ENCODE measurements at regions not wholly inside any gene's neighbourhood (a gene's known extent, or its start where the extent isn't known, plus 50 kb on each side); places are given as distances from the start of the nearest gene placed in this dataset.
A peak's percentile ranks its signal among the peaks of the same experiment; 100 is the strongest.

- no peak for DNase-seq (ENCODE audit: low spot score)
These were observed 50.2 kb upstream of the CDK1 start for GRCh38 chr10:60728056-60728455.

GRCh38 chr10:60726257-60726656 is 52.0 kb upstream of the CDK1 start:
- no peak for DNase-seq (ENCODE audit: low spot score)

GRCh38 chr10:60722623-60723022 is 55.7 kb upstream of the CDK1 start:
- DNase-seq (ENCODE audit: low spot score), result no peak

GRCh38 chr10:60719721-60720120 is 58.6 kb upstream of the CDK1 start:
- no peak for DNase-seq (ENCODE audit: low spot score)

GRCh38 chr10:60718886-60719285 is 59.4 kb upstream of the CDK1 start:
- no peak for DNase-seq (ENCODE audit: low spot score)

- DNase-seq (ENCODE audit: low spot score), result no peak
These were observed 60.4 kb upstream of the CDK1 start for GRCh38 chr10:60717852-60718251.

- no peak for DNase-seq (ENCODE audit: low spot score)
These were observed 64.0 kb upstream of the CDK1 start for GRCh38 chr10:60714233-60714632.

GRCh38 chr10:60711496-60711895 is 66.8 kb upstream of the CDK1 start:
- no peak for DNase-seq (ENCODE audit: low spot score)

GRCh38 chr10:60710041-60710440 is 68.2 kb upstream of the CDK1 start:
- DNase-seq (ENCODE audit: low spot score), result no peak

- no peak for DNase-seq (ENCODE audit: low spot score)
These were observed 69.6 kb upstream of the CDK1 start for GRCh38 chr10:60708666-60709065.

GRCh38 chr10:60707841-60708240 is 70.4 kb upstream of the CDK1 start:
- no peak for DNase-seq (ENCODE audit: low spot score)

- no peak for DNase-seq (ENCODE audit: low spot score)
These were observed 72.1 kb upstream of the CDK1 start for GRCh38 chr10:60706146-60706545.

GRCh38 chr10:60705376-60705775 is 72.9 kb upstream of the CDK1 start:
- DNase-seq (ENCODE audit: low spot score), result no peak

GRCh38 chr10:60704471-60704870 is 73.8 kb upstream of the CDK1 start:
- peak; percentile 12 for DNase-seq (ENCODE audit: low spot score)

GRCh38 chr10:60703266-60704041 is 74.8 kb upstream of the CDK1 start:
- no peak for DNase-seq (ENCODE audit: low spot score)

GRCh38 chr10:60687679-60688078 is 90.6 kb upstream of the CDK1 start:
- no peak for DNase-seq (ENCODE audit: low spot score)

- DNase-seq (ENCODE audit: low spot score), result no peak
These were observed 94.2 kb upstream of the CDK1 start for GRCh38 chr10:60684091-60684490.

GRCh38 chr10:60681103-60681502 is 97.2 kb upstream of the CDK1 start:
- DNase-seq (ENCODE audit: low spot score), result no peak

- no peak for DNase-seq (ENCODE audit: low spot score)
These were observed 98.8 kb upstream of the CDK1 start for GRCh38 chr10:60679388-60679990.

- no peak for DNase-seq (ENCODE audit: low spot score)
These were observed 99.3 kb upstream of the CDK1 start for GRCh38 chr10:60678978-60679377.

GRCh38 chr10:60677531-60678129 is 100.6 kb upstream of the CDK1 start:
- DNase-seq (ENCODE audit: low spot score), result no peak

- DNase-seq (ENCODE audit: low spot score), result no peak
These were observed 103.0 kb upstream of the CDK1 start for GRCh38 chr10:60675236-60675635.

- no peak for DNase-seq (ENCODE audit: low spot score)
These were observed 108.8 kb upstream of the CDK1 start for GRCh38 chr10:60669501-60669900.

- no peak for DNase-seq (ENCODE audit: low spot score)
These were observed 112.1 kb upstream of the CDK1 start for GRCh38 chr10:60666221-60666620.
